HUDEP-2 (cell line): ENCODE measurements at regions not wholly inside any gene's neighbourhood (a gene's known extent, or its start where the extent isn't known, plus 50 kb on each side); places are given as distances from the start of the nearest gene placed in this dataset.
"Not testable (repeated sequence)": the region's sequence is repeated elsewhere in the genome, so short reads cannot be mapped to it uniquely, and the experiment has no call there.

ENCODE experiments used
- DNase-seq, 76 experiments: peaks; one replicate each; lab custom pipeline; 2025; ENCODE audit not compliant: unreplicated experiment in 76 of 76; lab: John Stamatoyannopoulos, UW

- no peak for DNase-seq
Measured at GRCh38 chr3:173342679-173343078, 54.9 kb upstream of the NLGN1 start.

- DNase-seq, result no peak
Measured at GRCh38 chr3:173340626-173341025, 56.9 kb upstream of the NLGN1 start.

GRCh38 chr3:173336261-173336660, 61.3 kb upstream of the NLGN1 start:
- no peak for DNase-seq

DNA sequence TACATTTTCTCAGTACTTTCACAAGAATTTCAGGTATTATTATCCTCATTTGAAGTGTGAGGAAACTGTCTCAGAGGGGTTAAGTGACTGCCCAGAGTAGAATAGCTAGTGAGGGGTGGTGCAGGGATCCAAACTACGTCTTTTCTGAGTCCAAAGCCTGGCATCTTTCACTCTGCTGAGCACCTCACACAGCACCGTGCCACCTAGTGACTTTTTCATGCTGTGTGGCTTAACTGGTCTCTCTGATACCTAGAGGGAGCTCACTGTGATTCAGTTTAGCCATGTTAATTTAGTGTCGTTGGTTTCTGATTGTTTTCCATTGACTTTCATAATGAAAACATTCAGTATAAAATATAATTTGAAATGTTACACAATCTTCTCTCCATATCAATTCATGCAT, 91.4 kb upstream of the NLGN1 start:
- DNase-seq, result no peak

- DNase-seq, result no peak
Measured at GRCh38 chr3:173304182-173304800, 93.3 kb upstream of the NLGN1 start.

GRCh38 chr3:173301647-173302046, 95.9 kb upstream of the NLGN1 start:
- no peak for DNase-seq

- DNase-seq, result no peak
Measured at GRCh38 chr3:173289072-173289471, 108.5 kb upstream of the NLGN1 start.

DNA sequence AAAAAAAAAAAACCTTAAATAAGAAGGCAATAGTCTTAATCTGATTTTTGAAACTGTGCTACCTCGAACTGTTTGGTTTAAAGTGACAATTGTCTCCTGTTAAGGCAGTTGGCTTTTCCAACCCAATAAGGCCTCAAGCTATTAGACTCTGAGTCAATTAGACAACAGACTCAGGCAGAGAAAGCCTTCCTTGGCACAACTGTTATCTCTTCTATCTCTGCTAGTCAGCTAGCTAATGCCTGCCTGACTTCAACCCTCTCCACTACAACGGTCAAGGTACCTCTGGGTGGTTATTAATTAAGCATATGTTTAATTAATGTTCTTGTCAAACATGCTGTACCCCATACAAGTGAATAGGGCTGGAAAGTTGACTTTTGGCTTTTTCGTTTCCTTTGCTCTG, 110.2 kb upstream of the NLGN1 start:
- no peak for DNase-seq

- not testable (repeated sequence) for DNase-seq
Measured at GRCh38 chr3:173286507-173286906, 111.0 kb upstream of the NLGN1 start.

- no peak for DNase-seq
Measured at GRCh38 chr3:173284301-173284700, 113.2 kb upstream of the NLGN1 start.

DNA sequence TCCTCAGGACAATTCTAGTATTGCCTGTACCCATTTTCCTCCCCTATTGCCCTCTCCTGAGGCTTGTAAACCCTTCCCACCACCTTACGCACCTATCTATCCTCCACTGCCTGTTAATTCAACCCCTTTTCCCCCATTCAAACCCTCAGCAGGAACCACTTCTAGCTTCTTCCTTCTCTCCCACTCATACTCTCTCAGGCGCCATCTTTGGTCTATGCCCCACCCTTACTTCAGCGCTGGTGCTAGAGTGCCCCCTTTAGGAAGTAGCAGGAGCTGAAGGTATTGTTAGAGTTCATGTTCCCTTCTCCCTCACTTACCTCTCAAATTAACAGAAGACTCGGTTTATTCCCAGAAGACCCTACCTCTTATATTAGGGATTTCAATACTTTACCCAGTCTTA, 121.8 kb upstream of the NLGN1 start:
- peak in 17 of 76 experiments; percentile 0 to 35 (median 3) for DNase-seq

DNA sequence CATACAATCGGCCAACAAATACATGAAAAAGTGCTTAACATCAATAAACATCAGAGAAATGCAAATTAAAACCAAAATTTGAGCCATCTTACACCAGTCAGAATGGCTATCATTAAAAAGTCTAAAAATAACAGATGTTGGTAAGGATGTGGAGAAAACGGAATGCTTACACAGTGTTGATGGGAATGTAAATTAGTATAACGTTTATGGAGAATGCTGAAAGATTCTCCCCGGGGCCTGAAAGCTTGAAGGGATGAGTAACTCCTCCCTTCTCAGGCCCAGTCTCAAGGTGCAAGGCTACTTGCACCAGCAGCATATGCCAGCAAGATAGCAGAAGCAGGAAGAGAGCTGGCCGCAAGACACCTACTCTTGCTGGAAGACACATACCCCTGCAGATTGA, 123.7 kb upstream of the NLGN1 start:
- DNase-seq, result no peak

DNA sequence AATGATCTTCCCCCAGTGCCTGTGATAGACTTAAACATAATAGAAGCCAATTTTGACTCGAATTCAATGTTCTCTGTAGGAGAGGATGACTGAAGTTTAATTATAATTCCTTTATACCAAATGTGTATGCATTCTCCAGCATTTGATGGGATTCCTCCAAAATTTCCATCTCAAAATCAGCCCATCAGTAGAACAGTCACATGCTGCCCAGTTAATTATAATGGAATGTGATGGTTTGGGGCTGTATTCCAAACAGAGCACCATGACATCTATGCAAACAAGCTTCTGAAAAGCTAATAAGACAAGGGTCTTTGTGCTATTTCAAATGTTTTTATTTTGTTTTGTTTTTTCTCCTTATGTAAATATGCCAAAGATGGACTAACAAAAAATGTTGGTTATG, 127.7 kb upstream of the SPATA16 start:
- DNase-seq, result no peak

GRCh38 chr3:173267716-173268115, 126.7 kb upstream of the SPATA16 start:
- no peak for DNase-seq

GRCh38 chr3:173266441-173266840, 125.4 kb upstream of the SPATA16 start:
- no peak for DNase-seq

- DNase-seq, result no peak
Measured at GRCh38 chr3:173258697-173259096, 117.7 kb upstream of the SPATA16 start.

- no peak for DNase-seq
Measured at GRCh38 chr3:173257797-173258196, 116.8 kb upstream of the SPATA16 start.

- no peak for DNase-seq
Measured at GRCh38 chr3:173255555-173255954, 114.5 kb upstream of the SPATA16 start.

DNA sequence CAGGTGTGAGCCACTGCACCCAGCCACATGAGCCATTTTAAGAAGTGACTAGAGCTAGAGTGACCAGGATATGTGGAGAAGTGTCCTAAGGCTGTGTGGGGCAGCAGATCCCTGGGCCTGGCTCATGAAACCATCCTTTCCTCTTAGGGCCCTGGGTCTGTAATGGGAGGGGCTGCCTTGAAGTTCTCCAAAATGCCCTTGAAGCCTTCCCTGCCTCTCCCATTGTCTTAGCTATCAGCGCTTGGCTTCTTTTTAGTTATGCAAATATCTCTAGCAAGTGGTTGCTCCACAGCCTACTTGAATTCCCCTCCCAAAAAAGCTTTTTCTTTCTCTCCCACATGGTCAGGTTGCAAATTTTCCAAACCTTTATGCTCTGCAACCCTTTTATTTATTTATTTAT, 112.4 kb upstream of the SPATA16 start:
- no peak for DNase-seq

DNA sequence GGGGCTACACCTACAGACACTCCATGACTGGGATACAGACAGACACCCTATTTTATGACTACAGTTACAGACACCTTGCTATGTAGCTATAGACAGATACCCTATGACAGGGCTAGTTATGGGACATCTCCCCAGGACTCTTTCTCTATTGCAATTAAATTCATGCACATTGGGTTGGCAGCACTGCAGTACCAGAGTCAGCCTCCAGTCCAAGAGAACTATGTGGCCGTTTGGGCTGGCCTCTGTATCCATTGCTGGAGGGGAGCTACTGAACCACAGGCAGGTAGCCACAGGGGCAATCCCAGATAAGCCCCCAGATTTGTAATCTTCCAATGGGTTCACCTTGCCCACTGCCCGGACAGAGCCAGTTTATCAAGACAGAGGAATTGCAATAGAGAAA, 108.4 kb upstream of the SPATA16 start:
- DNase-seq, result peak in 1 of 76 experiments; percentile 4

- DNase-seq, result no peak
Measured at GRCh38 chr3:173241727-173242126, 100.7 kb upstream of the SPATA16 start.

DNA sequence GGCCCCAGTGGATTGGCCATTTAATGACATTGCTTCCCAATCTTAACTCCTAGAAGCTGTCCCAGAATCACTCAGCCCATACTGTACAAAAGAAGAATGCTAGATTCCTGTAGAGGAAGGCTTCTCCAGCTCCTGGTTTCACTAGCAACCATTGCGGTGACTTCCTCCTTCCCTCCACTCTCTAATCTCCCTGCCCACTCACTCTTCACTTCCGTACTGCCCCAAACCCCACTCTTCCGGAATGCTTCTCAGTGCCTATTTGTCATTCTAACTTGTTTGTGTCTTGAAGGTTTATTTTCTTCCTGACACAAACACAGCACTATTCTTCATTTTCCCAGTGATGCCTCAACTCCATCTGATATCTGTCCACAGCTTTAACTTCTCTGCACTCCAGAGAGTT, 97.1 kb upstream of the SPATA16 start:
- no peak for DNase-seq

DNA sequence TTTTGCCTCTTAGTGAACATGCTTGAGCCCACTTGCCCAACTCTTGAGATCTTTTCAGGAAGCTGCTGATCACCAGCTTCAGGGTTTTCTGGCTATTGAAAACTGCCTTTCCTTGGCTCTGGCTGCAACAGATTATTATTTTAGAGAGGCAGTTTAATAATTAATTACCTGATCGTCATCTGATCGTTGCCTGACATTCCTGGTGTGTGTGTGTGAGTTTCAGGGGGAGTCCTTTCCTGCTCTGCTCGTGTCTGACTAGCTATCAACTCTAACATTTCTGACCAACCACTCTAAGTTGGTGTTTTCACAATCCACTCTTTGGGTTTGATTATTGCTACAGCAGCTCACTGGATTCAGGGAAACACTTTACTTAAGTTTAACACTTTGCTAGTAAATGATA, 84.3 kb upstream of the SPATA16 start:
- no peak for DNase-seq
